ENCODE measurements at regions not wholly inside any gene's neighbourhood (a gene's known extent, or its start where the extent isn't known, plus 50 kb on each side); places are given as distances from the start of the nearest gene placed in this dataset.

DNA sequence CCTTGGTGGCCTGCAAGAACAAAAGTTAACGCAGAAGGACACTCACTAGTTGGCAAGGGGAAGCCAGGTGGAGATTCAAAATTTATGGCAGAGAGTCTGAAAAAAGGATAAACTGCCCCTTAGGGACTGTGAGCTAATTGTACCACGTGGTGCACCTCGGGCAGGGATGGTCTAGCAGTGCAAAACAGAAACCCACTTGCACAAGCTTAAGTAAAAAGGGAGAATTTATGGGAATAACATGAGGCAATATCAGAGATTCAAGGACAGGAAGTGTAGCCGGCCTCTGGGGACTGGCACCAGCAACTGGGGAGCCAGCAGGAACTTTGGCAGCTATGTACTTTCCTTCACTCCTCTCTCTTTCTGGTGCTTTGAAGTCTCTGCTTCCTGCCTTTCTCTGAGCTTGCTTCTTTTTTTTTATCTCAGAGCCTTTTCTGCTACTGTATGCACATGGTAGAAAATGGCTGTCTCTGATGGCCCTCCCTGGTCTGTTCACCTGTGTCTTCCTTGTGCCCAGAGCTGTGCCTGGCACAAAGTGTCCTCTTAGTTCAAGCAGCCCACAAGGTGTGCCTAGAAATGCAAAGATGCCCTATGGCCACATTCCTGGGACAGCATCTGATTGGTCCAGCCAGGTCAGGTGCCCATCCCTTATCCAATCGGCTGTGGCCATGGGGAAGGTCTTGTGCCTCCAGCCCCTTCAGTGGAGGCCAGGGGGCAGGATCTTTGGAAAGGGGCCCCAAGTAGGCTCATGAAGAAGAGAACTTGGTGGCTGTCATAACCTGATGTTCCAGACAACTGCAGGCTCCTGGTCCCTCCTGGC lies 114.8 kb upstream of the ATP6AP2 start:
- no peak for TF ChIP-seq EZH2 (IDR thresholded peaks at IDR 0.05; ENCODE audit: borderline replicate concordance, insufficient read depth, low read depth, low read length, poor library complexity, severe bottlenecking)
- TF ChIP-seq, protein P1, sequence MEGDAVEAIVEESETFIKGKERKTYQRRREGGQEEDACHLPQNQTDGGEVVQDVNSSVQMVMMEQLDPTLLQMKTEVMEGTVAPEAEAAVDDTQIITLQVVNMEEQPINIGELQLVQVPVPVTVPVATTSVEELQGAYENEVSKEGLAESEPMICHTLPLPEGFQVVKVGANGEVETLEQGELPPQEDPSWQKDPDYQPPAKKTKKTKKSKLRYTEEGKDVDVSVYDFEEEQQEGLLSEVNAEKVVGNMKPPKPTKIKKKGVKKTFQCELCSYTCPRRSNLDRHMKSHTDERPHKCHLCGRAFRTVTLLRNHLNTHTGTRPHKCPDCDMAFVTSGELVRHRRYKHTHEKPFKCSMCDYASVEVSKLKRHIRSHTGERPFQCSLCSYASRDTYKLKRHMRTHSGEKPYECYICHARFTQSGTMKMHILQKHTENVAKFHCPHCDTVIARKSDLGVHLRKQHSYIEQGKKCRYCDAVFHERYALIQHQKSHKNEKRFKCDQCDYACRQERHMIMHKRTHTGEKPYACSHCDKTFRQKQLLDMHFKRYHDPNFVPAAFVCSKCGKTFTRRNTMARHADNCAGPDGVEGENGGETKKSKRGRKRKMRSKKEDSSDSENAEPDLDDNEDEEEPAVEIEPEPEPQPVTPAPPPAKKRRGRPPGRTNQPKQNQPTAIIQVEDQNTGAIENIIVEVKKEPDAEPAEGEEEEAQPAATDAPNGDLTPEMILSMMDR (IDR thresholded peaks at IDR 0.05): no peak
